T-helper 2 cell treated with Interferon-gamma antibody and Interleukin-4, amounts not matched to agents 100 ng/mL and 5 ng/mL, for 36 hours (primary cell): ENCODE measurements at regions not wholly inside any gene's neighbourhood (a gene's known extent, or its start where the extent isn't known, plus 50 kb on each side); places are given as distances from the start of the nearest gene placed in this dataset.

Experiments used
- intact Hi-C: fragments of 100-400 bp; cut with micrococcal nuclease; formaldehyde crosslinking; loops from one replicate; pipeline ENCODE4 v1.15.1; 2023

DNA sequence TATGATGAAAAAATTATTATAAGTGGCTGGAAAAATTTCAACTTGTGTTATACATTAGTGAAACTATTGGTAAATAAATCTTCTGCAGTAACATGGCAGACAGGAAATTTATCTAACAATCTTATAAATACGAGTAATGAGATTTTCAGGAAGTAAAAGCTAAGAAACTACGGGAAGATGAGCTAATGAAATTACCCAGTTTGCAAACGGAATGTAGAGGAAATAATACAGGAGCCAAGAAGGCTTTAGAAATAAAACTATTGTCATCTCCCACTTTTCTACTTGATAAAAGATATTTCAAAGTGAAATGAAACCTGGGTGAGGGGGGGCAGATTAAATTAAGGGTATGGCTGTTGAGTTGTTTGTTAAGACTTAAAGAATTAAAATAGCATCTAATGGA lies 332.5 kb upstream of the SORCS1 start:
- intact Hi-C loops, result no loop called here

DNA sequence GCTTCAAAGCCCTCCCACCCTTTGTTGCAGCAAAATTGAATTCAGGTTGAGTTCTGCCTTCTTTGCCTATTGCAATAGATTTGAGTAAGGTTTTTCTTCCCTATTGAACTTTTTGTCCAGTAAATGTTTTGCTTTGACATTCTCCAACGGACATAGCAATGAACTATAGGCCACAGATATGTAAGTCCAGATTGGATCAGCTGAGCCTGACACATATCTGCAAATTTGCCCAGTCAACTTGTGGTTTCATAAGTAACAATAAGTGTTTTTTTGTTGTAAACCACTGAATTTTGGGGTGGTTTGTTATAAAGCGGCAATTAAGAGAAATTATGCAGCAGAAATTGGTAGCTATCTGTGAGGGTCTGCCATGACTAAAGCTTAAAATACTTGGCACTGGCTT lies 332.1 kb upstream of the SORCS1 start:
- intact Hi-C loops, result no loop called here

DNA sequence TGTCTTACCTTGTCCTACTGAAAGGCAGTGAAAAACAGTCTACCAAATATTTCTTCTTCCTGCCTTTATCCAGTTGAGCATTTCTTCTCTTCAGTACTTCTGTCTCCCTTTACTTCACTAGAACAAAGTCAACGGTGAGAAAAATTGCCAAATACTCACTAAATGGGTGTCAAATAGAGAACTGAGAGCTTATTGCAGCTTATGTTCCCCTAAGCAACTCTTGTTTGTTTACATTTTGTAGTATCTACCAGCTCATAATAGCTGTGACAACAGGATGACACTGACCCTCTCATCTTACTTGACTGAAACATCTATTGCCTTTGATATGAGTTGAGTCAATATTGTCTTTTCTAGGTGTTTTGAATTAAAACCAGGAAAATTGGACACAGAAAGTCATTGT lies 327.9 kb upstream of the SORCS1 start:
- intact Hi-C loops, result no loop called here

DNA sequence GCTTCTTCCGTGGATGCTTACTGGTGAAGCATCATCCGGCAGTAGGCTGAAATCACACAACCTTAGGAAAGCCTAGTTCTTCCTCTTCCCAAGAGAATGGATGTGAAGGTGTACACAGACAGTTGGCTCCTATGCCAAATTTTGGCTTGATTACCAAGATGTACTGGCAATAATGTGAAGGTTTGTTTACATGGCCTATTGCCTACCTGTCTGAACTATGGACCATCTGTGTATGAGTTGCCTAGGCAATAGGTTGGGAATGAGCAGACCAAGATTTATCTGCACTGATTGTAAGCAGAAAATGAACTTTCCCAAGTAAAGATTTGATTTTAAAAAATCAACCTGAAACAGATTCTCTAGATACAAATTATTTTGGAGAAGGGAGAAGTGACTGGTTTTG lies 325.9 kb upstream of the SORCS1 start:
- intact Hi-C loops, result no loop called here

DNA sequence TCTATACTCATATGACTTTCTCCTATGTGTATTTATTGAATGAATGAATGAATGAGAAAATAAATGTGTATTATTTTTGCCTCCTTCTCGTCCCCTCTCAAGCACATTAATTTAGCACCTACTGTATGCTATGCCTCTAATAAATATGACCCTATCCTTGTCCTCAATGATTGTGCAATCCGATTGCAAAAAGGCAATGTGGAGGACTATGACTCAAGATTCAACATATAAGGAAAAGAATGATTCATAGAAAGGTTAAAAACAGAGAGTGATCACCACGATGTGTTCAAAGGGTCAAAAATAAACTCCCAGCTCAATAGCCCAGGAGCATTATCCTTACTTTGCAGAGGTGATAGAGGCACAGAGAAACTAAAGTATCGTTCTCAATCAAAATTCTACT lies 322.8 kb upstream of the SORCS1 start:
- intact Hi-C loops, result no loop called here

DNA sequence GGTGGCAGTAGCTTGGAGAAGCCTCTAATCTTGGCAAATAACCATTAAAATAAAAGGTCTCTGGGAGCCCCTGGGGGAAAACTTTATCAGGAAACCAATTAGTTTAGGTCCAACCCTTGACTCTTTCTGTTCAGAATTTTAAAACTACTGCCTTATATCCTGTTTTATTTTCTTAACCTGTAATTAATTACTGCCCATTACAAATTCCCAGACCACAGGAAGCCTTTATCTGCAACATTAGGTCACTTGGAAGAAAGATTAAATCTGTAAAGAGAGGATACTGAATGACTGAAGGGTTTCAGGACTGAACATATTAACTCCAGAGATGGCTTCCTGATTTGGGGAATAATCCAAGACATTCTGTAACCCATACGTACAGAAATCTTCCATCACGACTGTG lies 320.5 kb upstream of the SORCS1 start:
- intact Hi-C loops, result no loop called here

DNA sequence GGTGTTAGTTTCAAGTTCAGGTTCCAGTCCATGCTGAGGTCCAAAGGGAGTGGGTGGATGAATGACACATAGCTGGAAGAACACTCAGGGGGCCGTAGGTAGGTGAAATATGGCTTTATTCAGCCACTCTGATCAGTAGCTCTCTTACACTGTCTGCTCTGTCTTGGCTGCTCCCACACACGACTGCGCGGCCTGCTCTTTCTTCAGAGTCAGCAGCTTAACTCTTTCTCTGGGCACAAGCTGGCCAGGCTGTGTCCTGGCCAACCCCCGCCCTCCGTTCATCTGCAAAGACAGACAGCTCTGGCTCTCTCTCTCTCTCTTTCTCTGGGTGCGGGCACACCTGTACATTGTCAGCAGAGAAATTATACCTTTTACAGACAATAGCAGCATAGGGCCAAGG lies 317.4 kb upstream of the SORCS1 start:
- intact Hi-C loops, result no loop called here

DNA sequence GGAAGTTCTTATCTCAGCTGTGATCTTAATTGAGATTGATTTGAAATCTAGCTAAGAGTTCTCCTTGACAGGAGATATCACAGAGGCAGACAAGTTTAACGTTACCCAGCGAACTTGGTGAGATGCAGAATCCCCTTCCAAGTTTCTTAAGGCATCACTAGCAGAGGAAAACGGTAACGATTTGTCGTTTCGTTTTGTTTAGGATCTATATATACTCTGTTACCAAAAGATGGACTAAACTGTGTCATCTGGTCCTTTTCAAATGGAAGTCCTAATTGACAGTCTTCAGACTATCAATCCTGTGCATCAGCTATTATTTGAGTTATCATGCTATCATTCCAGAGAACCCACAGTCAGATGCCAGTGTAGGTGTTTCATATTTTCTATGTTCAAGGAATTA lies 316.7 kb upstream of the SORCS1 start:
- intact Hi-C loops, result no loop called here

DNA sequence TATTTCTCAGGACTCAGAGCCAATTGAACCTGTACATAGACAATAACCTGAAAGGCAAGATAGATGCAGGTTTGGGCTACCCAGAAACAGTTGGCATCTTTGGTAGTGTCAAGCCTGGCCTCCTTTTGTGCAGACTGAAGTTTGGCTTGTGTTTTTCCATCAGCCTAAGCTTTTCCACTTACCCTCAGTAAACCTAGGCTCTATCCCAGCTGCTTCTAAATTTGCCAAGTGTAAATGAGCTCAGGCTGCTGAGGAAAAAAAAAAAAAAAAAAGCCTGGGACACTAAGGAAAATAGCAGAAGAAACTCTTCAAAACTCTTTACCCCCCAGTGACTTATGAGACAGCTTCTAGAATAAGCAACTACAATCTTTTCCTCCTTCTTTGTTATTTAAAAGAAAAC lies 316.3 kb upstream of the SORCS1 start:
- intact Hi-C loops, result no loop called here

DNA sequence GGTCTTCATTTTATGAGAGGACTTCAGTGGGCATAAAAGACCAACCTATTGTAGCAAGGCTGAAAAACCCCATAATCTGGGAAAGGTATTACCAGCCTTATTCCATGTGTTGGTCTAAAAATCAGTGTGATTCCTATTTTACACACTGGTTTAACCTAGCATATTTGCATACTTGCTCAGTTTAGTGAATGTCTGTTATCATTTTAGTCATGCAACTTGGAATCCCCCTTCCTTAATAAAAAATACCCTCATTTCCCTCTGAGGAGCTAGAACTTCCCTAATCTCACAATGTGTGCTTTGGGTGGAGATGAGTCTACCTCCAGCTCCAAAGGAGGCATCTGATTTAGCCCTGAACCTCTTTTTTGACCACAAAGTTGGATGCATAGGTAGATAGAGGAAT lies 312.8 kb upstream of the SORCS1 start:
- intact Hi-C loops, result no loop called here

DNA sequence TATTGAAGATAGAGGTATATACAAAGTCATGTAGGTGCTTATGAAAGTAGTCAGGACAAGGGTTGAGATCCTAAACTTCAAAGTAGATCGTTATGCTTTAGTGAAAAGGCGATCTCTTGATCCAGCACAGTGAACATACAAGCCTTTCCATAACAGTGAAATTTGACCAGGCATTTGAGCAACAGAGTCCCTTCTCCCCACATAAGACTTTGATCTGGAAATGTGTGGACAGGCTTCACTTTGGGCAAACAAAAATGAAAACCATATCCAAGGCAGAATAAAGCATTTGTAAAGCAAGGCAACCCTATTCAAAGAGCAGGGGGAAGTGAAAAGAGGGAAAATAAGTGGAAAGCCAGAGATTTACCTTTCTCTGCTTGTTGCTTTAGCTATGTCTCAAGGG lies 311.9 kb upstream of the SORCS1 start:
- intact Hi-C loops, result no loop called here

DNA sequence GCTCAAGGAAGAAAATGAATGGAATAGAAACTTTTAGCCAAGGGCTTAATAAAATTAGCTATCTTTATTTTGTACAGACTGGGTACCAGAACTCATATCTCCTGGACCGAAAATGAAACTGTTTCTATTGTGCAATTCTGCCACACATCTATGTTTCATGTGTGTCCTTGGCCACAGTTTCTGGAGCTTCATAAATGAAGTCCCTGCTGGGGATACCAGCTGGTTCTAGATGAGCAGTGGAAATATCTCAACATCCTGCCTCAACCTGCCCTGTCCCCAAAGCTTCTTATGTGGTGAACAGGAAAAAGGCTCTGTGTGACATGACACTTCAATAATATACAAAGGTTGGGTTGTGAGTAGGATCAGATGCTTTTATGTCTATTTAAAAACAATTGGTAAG lies 310.1 kb upstream of the SORCS1 start:
- intact Hi-C loops, result no loop called here

DNA sequence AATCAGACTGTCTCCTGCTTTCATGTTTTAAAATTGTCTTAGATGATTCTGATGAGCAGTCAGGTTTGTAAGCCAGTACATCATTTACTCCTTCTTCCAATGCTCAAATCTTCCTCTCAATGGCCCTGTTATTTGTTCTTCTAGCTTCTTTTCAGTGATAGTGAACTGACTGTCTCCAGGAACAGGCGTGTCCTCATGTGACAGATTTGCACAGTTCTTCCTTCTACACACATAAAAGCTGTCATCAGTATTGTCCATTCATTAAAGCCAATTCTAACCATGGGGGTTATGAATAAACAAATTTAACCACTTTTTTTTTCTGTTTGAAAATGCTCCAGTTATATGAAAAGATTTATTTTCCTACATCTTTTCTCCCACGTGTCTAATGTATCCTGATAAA lies 308.7 kb upstream of the SORCS1 start:
- intact Hi-C loops, result no loop called here

DNA sequence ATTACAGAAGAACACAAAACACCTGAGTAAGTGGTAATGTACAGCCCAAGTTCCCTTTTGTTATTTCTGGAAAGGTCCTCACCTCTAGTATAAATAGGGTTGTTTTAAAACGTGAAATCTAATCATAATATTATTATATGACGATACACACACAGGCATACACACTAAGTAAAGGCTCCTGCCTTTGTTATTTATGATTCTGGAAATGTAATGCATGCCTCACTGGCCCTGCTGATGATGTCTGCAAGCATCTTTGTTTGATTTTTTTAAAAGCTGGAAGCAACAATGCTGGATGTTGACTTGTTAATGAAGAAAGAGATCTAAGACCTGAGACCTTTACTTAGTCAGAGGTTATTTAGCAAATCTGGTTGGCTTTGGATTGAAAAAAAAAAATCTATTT lies 307.4 kb upstream of the SORCS1 start:
- intact Hi-C loops, result no loop called here

DNA sequence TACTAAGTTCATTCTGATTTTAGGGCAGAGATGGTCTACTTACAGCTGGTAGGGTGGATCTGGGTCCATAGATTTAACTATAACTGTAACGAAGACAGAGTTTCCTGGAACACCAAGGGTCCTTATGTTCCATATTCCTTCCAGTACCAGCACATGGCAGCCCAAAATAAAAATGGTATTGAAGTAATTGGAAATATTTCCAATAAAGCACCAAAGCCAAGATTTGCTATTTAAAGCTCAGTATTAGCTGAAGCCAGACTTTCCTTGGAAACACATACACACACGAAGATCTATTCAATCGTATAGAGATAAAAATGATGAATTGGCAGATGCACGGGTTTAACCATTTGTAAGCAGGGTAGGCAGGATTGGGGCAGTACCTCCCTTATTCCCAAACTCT lies 289.1 kb upstream of the SORCS1 start:
- intact Hi-C loops, result no loop called here

DNA sequence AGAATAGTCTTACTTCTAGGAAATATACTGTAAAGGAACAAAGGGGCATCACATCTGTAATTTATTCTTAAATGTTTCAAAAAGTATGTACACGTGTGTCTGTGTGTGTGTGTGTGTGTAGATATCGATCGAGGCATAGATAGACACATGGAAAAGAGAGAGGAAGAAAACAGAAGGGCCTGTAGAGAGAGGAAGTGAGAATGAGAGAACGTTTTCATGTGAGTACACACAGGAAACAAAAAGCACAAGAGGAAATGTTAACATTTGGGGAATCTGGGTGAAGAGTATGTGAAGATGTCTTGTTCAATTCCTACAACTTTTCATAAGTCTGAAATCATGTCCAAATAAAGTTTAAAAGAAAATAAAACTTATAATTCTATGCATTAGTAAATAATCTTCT lies 286.5 kb upstream of the SORCS1 start:
- intact Hi-C loops, result no loop called here

DNA sequence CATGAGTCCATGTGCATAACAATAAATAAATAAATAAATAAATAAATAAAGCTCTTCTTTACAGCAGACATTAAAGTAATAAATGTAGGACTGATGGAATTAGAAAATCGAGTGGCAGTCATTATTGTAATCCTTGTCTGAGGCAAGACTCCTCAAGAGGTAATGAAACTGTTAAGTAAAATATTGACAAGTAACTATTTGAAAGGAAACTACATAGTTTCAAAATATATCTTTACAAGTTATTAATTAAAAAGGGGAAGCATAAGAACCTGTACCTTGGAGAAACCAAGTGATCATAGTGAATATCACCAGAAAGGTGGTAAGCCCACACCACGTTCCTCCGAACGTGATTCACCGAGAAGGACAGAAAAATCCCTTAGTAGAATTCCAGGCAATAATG lies 285.6 kb upstream of the SORCS1 start:
- intact Hi-C loops, result no loop called here

DNA sequence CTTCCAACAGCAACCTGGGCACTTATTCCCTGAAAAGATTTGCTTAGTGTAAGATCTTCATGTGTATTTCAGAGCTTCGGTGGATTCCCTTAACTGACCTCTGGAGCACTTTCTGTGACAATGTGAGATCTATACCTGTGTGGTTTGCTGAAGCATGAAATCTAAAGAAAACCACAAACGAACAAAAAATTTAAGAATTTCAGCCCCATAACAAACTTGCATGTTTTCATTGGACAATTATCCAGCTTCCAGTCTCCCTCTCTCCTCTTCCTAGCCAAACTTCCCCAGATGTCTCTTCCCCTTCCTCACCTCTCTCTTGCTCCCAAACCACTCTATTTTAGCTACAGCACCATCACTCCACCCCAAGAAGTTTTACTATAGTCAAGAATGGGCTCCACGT lies 279.9 kb upstream of the SORCS1 start:
- intact Hi-C loops, result no loop called here

DNA sequence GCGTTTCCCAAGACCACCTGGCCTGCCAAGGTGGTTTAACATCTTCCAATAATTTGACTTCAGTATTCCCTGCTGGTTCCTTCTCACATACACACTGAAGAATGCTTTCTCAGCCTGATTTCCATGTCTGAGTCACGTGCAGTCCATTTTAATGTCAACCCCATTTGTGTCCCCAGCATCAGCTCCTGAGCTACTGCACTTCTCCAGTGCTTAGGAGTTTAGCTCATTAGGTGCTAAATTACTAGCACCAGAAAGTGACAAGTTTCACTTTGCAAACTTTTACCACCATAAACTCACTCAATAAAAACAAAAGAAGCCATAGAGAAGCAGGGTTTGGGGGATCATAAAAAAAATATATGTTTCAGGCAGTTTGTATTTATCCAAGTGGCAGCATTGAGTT lies 279.3 kb upstream of the SORCS1 start:
- intact Hi-C loops, result no loop called here

DNA sequence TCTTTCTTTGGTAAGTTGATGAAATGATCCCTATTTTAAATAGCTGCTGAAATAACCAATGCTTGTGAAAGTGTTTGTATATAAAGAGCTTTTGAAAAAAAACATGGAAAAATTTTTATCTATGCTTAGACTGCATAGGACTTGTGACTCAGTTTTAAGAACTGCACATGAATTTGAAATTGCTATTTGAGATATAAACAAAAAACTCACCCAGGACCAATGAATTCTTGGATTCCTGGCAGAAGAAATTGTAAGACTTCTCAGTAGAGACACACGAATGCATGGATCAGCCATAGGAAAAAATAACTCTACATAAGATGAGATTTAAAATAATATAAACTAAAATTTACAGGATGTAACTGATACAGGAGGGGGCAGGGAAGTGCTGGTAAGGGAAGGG lies 278.8 kb upstream of the SORCS1 start:
- intact Hi-C loops, result no loop called here

DNA sequence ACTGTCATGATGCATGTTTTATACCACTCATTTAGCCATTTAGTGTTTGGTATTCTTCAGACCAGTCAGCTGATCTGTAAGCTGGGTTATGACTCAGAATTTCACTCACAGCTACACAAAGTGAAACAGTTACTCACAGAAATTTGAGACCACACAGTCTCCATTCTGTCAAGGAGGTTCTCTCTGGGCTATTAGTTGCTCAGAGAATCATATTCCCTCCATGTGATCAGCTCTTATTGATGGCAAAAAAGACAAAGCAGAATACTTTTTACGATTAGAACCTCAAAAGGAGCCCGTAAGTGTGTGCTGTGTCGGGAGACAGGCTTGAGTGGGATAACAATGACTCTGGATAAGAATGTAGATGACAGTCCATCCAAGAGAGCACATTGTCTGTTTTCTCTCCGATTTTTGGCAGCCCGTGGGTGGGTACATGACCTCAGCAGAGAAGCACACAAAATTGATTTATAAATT lies 277.6 kb upstream of the SORCS1 start:
- intact Hi-C loops, result no loop called here

DNA sequence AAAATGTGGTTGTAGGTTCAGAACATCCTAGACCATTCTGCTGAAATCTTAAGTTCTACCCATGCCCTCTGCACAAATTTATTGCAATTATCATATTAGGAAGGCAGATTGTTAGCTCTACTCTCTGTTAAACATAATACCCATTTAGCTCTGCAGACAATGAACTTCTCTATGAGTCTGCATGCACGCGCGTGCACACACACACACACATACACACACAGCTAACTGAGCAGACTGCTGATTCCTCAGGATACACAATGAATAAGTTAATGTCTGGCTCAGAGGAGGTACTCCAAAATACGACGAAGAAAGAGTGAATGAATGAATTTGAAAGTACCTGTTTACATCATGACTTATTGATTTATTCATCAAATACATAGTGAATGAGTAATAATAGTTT lies 276.2 kb upstream of the SORCS1 start:
- intact Hi-C loops, result no loop called here

DNA sequence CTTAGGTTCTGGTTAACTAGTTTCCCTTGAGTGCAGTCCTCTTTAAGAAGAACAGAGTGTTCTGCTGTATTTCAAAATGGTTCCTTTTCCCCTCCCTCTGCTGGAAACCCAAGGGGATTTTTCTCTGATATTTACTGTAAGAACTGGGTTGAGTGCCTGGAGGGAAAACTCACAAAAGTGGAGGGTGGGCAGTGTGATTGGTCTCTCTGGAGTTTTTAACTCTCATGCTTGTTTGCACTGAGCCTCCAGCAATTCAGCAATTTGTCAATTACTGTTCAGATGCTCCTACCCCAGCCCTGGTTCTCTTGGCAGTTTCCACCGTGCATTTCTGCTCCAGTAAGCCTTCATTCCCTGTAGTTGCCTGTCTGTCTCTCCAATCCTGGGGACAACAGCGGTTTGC lies 273.4 kb upstream of the SORCS1 start:
- intact Hi-C loops, result no loop called here

DNA sequence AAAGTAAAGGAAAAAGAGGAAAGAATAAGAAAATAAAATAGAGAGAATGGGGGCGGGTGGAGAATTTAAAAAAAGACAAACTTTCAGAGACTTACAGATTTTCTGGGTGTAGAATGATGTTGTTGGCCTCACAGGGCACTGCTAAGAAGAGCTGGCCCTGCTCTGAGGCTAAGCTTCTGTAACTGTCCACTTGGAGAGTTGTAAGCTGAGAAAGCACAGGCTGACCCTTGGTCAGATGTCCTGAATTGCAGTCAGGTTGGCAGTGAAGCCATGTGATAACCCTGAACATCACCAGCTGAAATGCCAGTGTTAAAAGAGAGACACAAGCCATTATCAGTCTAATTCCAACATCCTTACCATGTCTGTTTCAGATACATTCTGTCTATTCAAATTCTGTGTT lies 272.1 kb upstream of the SORCS1 start:
- intact Hi-C loops, result no loop called here

DNA sequence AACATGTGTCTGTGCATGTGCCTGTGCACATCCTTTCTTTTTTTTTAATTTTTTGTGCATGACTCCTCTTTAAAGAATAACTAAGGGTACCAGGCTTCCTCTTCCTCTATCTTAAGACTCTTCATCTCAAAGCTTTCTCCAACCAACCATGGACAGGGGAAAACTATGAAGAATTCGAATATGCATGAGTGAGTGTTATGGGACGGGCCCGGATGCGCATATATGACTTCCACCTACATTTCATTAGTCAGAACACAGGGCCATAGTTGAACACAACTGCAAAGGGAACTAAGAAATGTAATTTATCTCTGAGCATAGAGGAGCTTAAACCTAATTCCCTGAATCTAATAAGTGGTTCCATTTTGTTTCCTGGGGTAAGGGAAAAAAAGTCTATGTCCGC lies 270.3 kb upstream of the SORCS1 start:
- intact Hi-C loops, result no loop called here
